HG02610 (cell line): ENCODE measurements at regions not wholly inside any gene's neighbourhood (a gene's known extent, or its start where the extent isn't known, plus 50 kb on each side); places are given as distances from the start of the nearest gene placed in this dataset.

Experiments used
- ATAC-seq: cut with Tn5 transposase; IDR thresholded peaks from one replicate; pipeline ENCODE4 v1.9.1; 2021; ENCODE audit warnings: mild to moderate bottlenecking, moderate library complexity; ENCODE audit not compliant: unreplicated experiment

DNA sequence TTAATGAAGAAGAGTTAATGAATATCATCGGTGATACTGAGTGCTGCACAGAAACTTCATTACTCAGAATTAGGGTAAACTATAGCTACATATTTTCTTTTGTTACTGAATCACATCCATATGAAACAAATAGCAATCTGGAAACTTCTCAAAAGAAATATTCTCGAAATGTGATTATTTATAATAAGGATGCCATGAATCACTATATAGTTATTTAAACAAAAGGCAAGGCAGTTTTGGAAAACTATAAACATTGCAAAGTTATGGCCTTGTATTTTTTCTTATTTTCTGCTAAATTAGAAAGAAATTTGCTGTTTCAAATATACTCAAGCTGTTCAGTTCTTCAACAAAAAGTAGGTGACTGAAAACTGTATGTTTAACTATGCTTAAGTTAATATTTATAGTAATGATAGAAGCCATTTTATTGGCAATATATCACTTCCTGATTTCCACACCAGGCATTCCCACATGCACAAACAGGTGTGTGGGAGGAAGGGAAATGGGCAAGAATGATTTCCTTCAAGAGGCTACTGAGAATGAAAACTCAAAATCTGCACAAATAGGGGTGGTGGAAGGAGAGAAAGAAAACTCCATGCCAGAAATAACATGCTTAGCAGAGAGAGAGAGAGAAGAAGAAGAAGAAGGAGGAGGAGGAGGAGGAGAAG lies 74.5 kb upstream of the FRY start:
- ATAC-seq: no peak

DNA sequence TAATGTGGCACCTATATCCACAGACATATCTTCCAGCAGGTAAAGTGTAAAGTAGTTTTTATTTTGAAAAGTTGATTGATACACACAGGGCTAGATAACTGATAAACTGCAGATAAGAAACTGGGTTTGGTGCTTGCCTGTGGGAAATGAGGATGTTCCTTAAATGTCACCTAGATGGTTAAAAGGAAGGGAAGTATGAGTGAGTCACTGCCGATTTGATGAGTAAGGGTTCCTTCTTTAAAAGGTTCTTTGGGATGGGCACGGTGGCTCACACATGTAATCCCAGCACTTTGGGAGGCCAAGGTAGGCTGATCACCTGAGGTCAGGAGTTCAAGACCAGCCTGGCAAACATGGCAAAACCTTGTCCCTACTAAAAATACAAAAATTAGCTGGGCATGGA lies 73.8 kb upstream of the FRY start:
- ATAC-seq: no peak

DNA sequence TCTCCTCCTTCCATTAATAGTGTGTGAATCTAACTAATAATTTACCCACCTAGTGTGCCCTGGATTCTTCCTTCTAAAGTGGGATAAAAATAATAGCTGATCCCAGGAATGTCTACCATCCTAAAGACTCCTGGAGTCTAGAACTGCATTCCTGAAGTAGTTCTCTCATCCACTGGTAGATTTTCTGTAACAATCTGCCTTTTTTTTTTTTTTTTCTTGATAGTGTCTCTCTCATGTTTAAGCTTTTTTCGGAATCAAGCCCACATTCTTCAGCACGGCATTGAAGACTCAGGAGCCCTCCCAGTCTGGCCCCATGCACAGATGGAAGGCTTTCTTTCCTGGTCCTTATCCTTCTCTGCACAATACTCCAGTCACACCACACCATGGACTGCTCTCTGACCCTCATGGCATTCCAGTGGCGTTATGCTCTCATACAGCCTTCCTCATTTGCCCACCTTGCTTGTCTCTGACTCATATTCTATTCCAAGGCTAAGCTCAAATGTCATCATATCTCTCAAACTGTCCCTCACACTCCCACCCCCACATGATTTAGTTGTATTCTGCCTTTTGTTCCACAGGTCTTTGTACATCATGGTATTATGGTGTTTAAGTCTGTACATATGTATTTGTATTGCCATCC lies 68.7 kb upstream of the FRY start:
- no peak for ATAC-seq

DNA sequence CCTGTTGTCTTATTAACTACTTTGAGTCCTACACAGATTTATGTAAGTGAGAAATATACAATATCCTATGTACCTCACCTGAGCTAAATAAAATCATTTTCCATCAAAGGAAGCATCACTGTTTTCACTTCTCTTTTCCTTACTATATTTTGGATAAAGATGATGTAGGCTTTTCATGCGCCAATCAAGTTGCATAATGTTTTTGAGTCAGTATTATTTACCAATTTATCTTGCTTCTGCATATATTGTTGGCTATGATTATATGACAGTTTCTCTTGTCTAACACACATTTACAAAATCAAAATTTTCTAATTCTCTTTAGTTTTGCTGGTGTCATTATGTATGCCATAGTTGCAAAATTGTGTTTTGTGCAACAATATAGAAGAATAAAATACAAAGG lies 67.9 kb upstream of the FRY start:
- ATAC-seq: no peak

DNA sequence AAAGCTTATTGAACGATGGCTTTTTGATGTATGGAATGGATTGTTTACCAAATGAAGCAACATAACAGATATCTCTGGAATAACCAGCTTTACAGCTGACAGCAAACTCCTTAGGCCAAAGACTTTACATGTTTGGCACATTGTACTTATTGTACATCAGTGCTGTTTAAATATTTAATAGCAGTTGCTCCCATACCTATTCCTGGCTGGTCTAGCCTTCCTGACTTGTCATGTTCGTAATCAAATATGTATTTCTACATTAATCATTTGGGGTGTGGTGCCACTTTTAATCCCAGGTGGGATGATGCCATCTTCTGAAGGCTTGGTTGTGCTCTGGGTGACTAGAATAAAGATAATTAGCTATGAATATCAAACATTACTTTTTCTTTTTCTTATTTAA lies 67.4 kb upstream of the FRY start:
- ATAC-seq: no peak

DNA sequence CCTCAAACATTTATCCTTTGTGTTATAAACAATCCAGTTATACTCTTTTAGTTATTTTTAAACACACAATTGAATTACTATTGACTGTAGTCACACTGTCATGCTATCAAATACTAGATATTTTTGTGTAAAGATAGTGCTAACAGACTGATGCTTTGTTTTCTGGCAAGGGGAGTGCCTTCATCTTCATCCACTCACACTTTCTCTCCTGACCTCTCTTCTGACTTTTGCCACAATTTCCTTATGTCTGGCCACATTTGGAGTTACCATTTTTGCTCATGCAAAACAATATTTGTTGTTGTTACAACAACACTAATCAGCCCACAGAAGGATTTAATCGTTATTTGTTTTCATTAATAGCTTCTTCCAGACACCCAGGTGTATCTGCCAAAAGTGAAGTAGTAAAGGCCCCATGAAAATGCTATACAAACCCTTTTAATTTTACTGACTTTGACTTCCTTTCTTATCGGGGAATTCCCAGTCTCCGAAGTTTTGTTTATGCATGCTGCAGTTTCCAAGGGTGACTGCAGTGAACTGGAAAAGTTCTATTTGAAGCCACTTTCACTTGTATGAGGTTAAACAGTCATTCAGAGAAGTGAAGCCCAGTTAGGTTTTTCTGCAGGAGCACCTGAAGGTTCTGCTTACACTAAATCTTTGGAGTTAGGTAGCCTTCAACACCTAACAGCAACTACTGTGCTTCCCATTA lies 66.1 kb upstream of the FRY start:
- ATAC-seq: peak; percentile 96

DNA sequence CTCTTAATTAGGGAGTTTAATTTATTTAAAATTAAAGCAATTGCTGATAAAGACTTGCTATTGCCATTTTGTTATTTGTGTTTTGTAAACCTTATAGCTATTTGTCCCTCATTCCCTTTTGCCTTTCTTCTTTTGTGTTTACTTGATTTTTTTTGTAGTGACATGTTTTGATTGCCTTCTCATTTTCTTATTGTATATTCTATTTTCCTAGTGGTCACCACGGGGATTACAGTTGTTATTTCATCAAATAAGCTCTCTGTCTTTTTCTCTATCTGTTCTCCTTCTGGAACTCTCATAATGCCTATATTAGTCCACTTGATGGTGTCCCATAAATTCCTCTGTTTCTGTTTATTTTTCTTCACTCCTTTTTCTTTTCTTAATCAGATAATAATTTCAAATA lies 64.4 kb upstream of the FRY start:
- no peak for ATAC-seq

DNA sequence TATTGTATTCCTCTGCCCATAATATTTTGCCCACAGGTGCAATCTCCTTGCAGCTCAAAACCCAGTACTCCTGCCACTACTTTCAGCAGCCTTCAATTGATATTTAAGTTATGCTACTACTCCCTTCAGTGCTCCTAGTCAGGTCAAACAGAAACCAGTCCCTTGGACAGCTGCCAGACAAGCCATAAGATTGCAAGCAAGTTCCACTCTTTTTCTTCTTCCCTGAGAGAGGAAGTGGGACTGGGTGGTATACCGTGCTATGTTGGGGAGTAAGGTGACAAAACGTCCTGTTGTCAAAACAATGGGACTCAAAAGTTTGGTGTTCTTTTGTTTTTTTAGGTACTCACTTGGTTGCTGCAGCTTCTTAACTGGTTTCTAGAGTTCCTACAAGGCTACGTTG lies 63.1 kb upstream of the FRY start:
- ATAC-seq: no peak

DNA sequence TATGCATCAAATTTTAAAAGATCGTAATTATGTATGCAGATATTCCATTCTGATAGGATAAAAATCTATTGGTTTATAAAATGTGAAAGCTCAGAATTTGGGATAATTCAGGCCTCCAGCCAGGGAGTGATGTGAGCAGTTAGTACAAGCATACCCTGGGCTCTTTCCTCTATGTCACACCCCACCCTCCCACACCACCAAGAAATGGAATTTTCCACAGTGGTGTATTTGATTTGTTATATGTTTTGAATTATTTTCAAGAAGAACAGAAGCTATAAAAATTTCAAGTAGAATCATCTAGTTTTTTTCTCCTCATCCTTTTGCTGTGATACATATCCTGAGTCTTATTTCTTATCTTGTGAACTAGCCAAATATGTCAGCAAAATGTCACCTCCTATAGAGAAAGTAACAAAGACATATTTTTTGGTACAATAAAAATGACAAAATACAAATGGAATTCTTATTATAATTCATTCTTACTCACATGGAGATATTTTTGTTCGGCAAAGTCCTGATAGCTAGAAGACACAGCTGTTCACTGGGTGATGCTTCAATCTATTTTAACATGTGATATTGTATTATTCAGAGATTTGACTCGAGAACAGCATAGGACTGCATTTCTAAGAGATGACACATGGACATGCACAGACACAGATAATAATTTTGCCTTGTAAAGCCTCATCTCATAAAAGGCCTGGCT lies 61.2 kb upstream of the FRY start:
- ATAC-seq: no peak

DNA sequence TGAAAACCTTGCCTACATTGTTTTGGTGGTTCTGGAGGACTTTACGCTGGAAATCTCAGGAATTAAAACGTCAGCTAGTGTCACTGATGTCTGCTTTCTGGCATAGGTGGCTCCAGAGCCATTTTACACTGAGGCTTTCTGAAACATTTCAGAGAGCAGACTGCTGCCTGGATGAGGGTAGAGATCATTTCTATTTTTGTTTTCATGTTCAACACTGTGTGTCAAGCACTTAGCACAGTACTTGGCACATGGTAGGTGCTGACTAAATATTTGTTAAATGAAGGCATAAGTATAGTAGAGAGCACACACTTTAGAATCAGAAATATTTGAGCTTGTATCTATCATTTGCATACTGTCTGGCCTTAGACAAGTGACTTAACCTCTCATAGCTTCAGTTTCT lies 59.1 kb upstream of the FRY start:
- ATAC-seq: no peak

DNA sequence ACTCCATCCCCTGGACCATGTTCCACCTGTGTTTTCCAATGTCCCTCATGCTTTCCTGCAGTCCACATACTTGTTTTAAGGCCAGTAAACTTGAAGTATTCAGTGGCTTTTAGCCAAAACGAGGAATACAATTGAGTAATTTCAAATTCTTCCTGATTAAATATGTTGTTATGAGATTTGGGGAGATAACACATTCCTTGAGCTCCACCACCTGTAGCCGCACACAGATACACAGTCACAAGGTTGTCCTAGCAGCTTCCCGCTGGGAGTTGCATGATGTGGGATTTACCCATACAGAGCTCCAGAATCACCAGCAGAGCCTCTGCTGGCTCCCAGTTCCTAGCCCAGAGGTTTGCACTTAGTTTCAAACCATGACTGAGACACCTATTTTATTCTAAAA lies 53.6 kb upstream of the FRY start:
- no peak for ATAC-seq

DNA sequence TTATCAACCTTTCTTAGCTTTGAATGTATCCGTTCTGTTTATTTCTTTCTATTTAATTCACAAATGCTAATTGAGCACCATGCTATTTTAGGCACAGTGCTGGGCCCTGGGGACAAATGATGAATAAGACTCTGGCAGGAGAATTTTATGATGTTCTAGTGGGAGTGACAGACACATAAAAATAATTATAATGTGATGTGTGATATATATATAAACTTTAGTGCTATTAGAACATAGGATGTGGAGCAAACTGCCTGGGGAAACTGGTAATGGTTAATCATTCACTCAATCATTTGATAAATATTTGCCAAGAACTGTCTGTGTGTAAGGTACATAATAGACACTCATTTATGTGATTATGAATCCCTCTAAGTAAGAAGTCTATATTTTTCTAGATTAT lies 50.7 kb upstream of the FRY start:
- no peak for ATAC-seq
